ENCODE measurements at regions not wholly inside any gene's neighbourhood (a gene's known extent, or its start where the extent isn't known, plus 50 kb on each side); places are given as distances from the start of the nearest gene placed in this dataset.
"Not testable (repeated sequence)": the region's sequence is repeated elsewhere in the genome, so short reads cannot be mapped to it uniquely, and the experiment has no call there.

DNA sequence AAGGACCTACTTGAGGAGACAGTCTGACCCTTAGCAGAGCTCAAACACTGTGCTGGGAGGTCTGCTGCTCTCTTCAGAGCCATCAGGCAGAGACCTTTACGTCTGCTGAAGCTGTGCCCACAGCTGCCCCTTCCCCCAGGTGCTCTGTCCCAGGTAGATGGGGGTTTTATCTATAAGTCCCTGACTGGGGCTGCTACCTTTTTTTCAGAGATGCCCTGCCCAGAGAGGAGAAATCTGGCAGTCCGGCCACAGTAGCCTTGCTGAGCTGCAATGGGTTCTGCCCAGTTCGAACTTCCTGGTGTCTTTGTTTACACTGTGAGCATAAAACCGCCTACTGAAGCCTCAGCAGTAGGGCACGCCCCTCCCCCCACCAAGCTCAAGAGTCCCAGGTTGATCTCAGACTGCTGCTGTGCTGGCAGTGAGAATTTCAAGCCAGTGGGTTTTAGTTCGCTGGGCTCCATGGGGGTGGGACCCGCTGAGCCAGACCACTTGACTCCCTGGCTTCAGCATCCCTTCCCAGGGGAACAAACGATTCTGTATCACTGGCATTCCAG lies 381.2 kb downstream of the XPNPEP1 start:
- TF ChIP-seq, protein P1, sequence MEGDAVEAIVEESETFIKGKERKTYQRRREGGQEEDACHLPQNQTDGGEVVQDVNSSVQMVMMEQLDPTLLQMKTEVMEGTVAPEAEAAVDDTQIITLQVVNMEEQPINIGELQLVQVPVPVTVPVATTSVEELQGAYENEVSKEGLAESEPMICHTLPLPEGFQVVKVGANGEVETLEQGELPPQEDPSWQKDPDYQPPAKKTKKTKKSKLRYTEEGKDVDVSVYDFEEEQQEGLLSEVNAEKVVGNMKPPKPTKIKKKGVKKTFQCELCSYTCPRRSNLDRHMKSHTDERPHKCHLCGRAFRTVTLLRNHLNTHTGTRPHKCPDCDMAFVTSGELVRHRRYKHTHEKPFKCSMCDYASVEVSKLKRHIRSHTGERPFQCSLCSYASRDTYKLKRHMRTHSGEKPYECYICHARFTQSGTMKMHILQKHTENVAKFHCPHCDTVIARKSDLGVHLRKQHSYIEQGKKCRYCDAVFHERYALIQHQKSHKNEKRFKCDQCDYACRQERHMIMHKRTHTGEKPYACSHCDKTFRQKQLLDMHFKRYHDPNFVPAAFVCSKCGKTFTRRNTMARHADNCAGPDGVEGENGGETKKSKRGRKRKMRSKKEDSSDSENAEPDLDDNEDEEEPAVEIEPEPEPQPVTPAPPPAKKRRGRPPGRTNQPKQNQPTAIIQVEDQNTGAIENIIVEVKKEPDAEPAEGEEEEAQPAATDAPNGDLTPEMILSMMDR (IDR thresholded peaks at IDR 0.05; ENCODE audit: insufficient read depth, low read length, poor library complexity, severe bottlenecking) = not testable (repeated sequence)
- TF ChIP-seq EZH2phosphoT487 (conservative IDR thresholded peaks at IDR 0.05; ENCODE audit: low read length) = not testable (repeated sequence)
